ENCODE measurements at regions not wholly inside any gene's neighbourhood (a gene's known extent, or its start where the extent isn't known, plus 50 kb on each side); places are given as distances from the start of the nearest gene placed in this dataset.

DNA sequence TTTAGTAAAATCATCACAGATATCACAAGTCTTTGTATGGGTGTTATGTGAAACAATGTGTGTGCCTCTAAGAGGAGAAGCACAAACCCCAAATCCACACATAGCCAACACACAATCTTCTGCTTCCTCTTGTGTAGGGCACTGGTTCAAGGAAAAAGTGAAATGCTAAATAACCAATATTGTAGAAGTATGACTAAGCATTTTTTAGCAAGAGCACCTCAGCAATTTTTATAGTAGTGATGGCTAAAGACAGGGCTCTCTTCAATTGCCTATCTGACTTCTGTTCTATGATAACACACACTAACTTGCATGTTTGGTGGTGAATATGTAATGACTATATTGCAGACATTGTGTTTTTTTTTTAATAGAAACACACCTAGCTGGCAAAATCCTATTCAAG, 997.9 kb upstream of the ALCAM start:
- TF ChIP-seq, protein P1, sequence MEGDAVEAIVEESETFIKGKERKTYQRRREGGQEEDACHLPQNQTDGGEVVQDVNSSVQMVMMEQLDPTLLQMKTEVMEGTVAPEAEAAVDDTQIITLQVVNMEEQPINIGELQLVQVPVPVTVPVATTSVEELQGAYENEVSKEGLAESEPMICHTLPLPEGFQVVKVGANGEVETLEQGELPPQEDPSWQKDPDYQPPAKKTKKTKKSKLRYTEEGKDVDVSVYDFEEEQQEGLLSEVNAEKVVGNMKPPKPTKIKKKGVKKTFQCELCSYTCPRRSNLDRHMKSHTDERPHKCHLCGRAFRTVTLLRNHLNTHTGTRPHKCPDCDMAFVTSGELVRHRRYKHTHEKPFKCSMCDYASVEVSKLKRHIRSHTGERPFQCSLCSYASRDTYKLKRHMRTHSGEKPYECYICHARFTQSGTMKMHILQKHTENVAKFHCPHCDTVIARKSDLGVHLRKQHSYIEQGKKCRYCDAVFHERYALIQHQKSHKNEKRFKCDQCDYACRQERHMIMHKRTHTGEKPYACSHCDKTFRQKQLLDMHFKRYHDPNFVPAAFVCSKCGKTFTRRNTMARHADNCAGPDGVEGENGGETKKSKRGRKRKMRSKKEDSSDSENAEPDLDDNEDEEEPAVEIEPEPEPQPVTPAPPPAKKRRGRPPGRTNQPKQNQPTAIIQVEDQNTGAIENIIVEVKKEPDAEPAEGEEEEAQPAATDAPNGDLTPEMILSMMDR (IDR thresholded peaks at IDR 0.05), result no peak
- no peak for TF ChIP-seq POLR2A (IDR thresholded peaks at IDR 0.05)
